ENCODE measurements at regions not wholly inside any gene's neighbourhood (a gene's known extent, or its start where the extent isn't known, plus 50 kb on each side); places are given as distances from the start of the nearest gene placed in this dataset.

DNA sequence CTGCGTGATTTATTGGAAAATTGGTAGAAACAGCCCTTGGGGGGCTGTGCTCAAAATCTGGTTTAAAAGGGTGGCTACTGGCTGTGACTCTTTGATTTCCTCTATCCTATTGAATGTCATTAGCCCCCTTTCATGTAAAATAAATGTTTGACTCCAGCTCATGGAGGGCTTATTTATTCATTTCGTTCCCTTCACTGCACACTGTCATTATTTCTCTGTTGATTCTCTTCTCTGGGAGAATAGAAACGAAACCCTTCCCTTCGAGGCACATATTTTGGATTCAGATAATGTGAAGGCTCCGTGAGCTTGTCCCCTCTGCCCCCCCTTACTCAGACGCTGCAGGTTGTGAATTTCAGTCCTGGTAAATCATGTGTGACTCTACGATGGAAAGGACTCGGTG is 203.9 kb upstream of the GPR26 start:
- TF ChIP-seq, protein P1, sequence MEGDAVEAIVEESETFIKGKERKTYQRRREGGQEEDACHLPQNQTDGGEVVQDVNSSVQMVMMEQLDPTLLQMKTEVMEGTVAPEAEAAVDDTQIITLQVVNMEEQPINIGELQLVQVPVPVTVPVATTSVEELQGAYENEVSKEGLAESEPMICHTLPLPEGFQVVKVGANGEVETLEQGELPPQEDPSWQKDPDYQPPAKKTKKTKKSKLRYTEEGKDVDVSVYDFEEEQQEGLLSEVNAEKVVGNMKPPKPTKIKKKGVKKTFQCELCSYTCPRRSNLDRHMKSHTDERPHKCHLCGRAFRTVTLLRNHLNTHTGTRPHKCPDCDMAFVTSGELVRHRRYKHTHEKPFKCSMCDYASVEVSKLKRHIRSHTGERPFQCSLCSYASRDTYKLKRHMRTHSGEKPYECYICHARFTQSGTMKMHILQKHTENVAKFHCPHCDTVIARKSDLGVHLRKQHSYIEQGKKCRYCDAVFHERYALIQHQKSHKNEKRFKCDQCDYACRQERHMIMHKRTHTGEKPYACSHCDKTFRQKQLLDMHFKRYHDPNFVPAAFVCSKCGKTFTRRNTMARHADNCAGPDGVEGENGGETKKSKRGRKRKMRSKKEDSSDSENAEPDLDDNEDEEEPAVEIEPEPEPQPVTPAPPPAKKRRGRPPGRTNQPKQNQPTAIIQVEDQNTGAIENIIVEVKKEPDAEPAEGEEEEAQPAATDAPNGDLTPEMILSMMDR (IDR thresholded peaks at IDR 0.05) = no peak
- no peak for TF ChIP-seq POLR2A (IDR thresholded peaks at IDR 0.05)

Data from lower leg skin (tissue), 3 donors.